ENCODE measurements at regions not wholly inside any gene's neighbourhood (a gene's known extent, or its start where the extent isn't known, plus 50 kb on each side); places are given as distances from the start of the nearest gene placed in this dataset.

- H3K9me3 ChIP-seq (ENCODE audit: control insufficient read depth in 5 of 5, low read length in 5 of 5) = peaks cover 0 to 7% (median 0%) of the 10 kb centered on the region in 5 donors
- H3K4me3 ChIP-seq (ENCODE audit: low read depth in 1 of 5, low read length in 5 of 5) = no peak overlapping the region
- no peaks in the 10 kb centered on the region for H3K27me3 ChIP-seq (ENCODE audit: control insufficient read depth in 5 of 5, insufficient read depth in 4 of 5, low read length in 5 of 5)
- H3K36me3 ChIP-seq (ENCODE audit: control insufficient read depth in 5 of 5, insufficient read depth in 5 of 5, low read length in 5 of 5) = no peaks in the 10 kb centered on the region
- no peak overlapping the region for H3K27ac ChIP-seq (ENCODE audit: low read depth, low read length)
- H3K4me1 ChIP-seq (ENCODE audit: control insufficient read depth in 5 of 5, insufficient read depth in 5 of 5, low read length in 5 of 5) = peaks cover 0 to under 1% (median 0%) of the 10 kb centered on the region in 5 donors
- H3K9ac ChIP-seq (ENCODE audit: low read length in 5 of 5) = no peak overlapping the region
Measured at GRCh38 chr19:28027116-28027515, 1185.8 kb downstream of the UQCRFS1 start.

GRCh38 chr19:28026636-28027035, 1186.3 kb downstream of the UQCRFS1 start:
- no peaks in the 10 kb centered on the region for H3K4me1 ChIP-seq (ENCODE audit: control insufficient read depth in 5 of 5, insufficient read depth in 5 of 5, low read length in 5 of 5)
- peaks cover 0 to 7% (median 0%) of the 10 kb centered on the region in 5 donors for H3K9me3 ChIP-seq (ENCODE audit: control insufficient read depth in 5 of 5, low read length in 5 of 5)
- no peaks in the 10 kb centered on the region for H3K27me3 ChIP-seq (ENCODE audit: control insufficient read depth in 5 of 5, insufficient read depth in 4 of 5, low read length in 5 of 5)
- H3K36me3 ChIP-seq (ENCODE audit: control insufficient read depth in 5 of 5, insufficient read depth in 5 of 5, low read length in 5 of 5) = no peaks in the 10 kb centered on the region
- no peak overlapping the region for H3K9ac ChIP-seq (ENCODE audit: low read length in 5 of 5)
- no peak overlapping the region for H3K4me3 ChIP-seq (ENCODE audit: low read depth in 1 of 5, low read length in 5 of 5)
- no peak overlapping the region for H3K27ac ChIP-seq (ENCODE audit: low read depth, low read length)

- Histone ChIP-seq H3K27ac (ENCODE audit: low read depth, low read length) (no peak overlapping the region), H3K4me3 (ENCODE audit: low read depth in 1 of 5, low read length in 5 of 5) (no peak overlapping the region), H3K27me3 (ENCODE audit: control insufficient read depth in 5 of 5, insufficient read depth in 4 of 5, low read length in 5 of 5) (no peaks in the 10 kb centered on the region), H3K36me3 (ENCODE audit: control insufficient read depth in 5 of 5, insufficient read depth in 5 of 5, low read length in 5 of 5) (no peaks in the 10 kb centered on the region), H3K4me1 (ENCODE audit: control insufficient read depth in 5 of 5, insufficient read depth in 5 of 5, low read length in 5 of 5) (peaks cover 0 to 8% (median 3%) of the 10 kb centered on the region in 5 donors), H3K9ac (ENCODE audit: low read length in 5 of 5) (no peak overlapping the region), H3K9me3 (ENCODE audit: control insufficient read depth in 5 of 5, low read length in 5 of 5) (no peaks in the 10 kb centered on the region)
Measured at GRCh38 chr19:28024920-28025319, 1188.0 kb downstream of the UQCRFS1 start.

- Histone ChIP-seq H3K27ac (ENCODE audit: low read depth, low read length) (no peak overlapping the region), H3K36me3 (ENCODE audit: control insufficient read depth in 5 of 5, insufficient read depth in 5 of 5, low read length in 5 of 5) (no peaks in the 10 kb centered on the region), H3K9ac (ENCODE audit: low read length in 5 of 5) (no peak overlapping the region), H3K27me3 (ENCODE audit: control insufficient read depth in 5 of 5, insufficient read depth in 4 of 5, low read length in 5 of 5) (no peaks in the 10 kb centered on the region), H3K4me1 (ENCODE audit: control insufficient read depth in 5 of 5, insufficient read depth in 5 of 5, low read length in 5 of 5) (peaks cover 0 to 8% (median 3%) of the 10 kb centered on the region in 5 donors), H3K4me3 (ENCODE audit: low read depth in 1 of 5, low read length in 5 of 5) (no peak overlapping the region), H3K9me3 (ENCODE audit: control insufficient read depth in 5 of 5, low read length in 5 of 5) (no peaks in the 10 kb centered on the region)
Measured at GRCh38 chr19:28023064-28023463, 1189.9 kb downstream of the UQCRFS1 start.

- no peaks in the 10 kb centered on the region for H3K9me3 ChIP-seq (ENCODE audit: control insufficient read depth in 5 of 5, low read length in 5 of 5)
- H3K4me1 ChIP-seq (ENCODE audit: control insufficient read depth in 5 of 5, insufficient read depth in 5 of 5, low read length in 5 of 5) = peaks cover 0 to 8% (median 3%) of the 10 kb centered on the region in 5 donors
- H3K36me3 ChIP-seq (ENCODE audit: control insufficient read depth in 5 of 5, insufficient read depth in 5 of 5, low read length in 5 of 5) = no peaks in the 10 kb centered on the region
- H3K27ac ChIP-seq (ENCODE audit: low read depth, low read length) = no peak overlapping the region
- H3K27me3 ChIP-seq (ENCODE audit: control insufficient read depth in 5 of 5, insufficient read depth in 4 of 5, low read length in 5 of 5) = no peaks in the 10 kb centered on the region
- H3K9ac ChIP-seq (ENCODE audit: low read length in 5 of 5) = no peak overlapping the region
- no peak overlapping the region for H3K4me3 ChIP-seq (ENCODE audit: low read depth in 1 of 5, low read length in 5 of 5)
Measured at GRCh38 chr19:28022506-28022905, 1190.4 kb downstream of the UQCRFS1 start.

GRCh38 chr19:28021259-28022185, 1191.4 kb downstream of the UQCRFS1 start:
- Histone ChIP-seq H3K4me3 (ENCODE audit: low read depth in 1 of 5, low read length in 5 of 5) (no peak overlapping the region), H3K9ac (ENCODE audit: low read length in 5 of 5) (no peak overlapping the region), H3K36me3 (ENCODE audit: control insufficient read depth in 5 of 5, insufficient read depth in 5 of 5, low read length in 5 of 5) (no peaks in the 10 kb centered on the region), H3K4me1 (ENCODE audit: control insufficient read depth in 5 of 5, insufficient read depth in 5 of 5, low read length in 5 of 5) (peaks cover 0 to 8% (median 3%) of the 10 kb centered on the region in 5 donors), H3K27ac (ENCODE audit: low read depth, low read length) (no peak overlapping the region), H3K9me3 (ENCODE audit: control insufficient read depth in 5 of 5, low read length in 5 of 5) (no peaks in the 10 kb centered on the region), H3K27me3 (ENCODE audit: control insufficient read depth in 5 of 5, insufficient read depth in 4 of 5, low read length in 5 of 5) (no peaks in the 10 kb centered on the region)

GRCh38 chr19:28020619-28021258, 1192.2 kb downstream of the UQCRFS1 start:
- no peaks in the 10 kb centered on the region for H3K36me3 ChIP-seq (ENCODE audit: control insufficient read depth in 5 of 5, insufficient read depth in 5 of 5, low read length in 5 of 5)
- H3K9me3 ChIP-seq (ENCODE audit: control insufficient read depth in 5 of 5, low read length in 5 of 5) = no peaks in the 10 kb centered on the region
- H3K9ac ChIP-seq (ENCODE audit: low read length in 5 of 5) = no peak overlapping the region
- no peak overlapping the region for H3K4me3 ChIP-seq (ENCODE audit: low read depth in 1 of 5, low read length in 5 of 5)
- H3K27me3 ChIP-seq (ENCODE audit: control insufficient read depth in 5 of 5, insufficient read depth in 4 of 5, low read length in 5 of 5) = no peaks in the 10 kb centered on the region
- H3K4me1 ChIP-seq (ENCODE audit: control insufficient read depth in 5 of 5, insufficient read depth in 5 of 5, low read length in 5 of 5) = peaks cover 0 to 8% (median 3%) of the 10 kb centered on the region in 5 donors
- no peak overlapping the region for H3K27ac ChIP-seq (ENCODE audit: low read depth, low read length)

- no peak overlapping the region for H3K4me3 ChIP-seq (ENCODE audit: low read depth in 1 of 5, low read length in 5 of 5)
- H3K9me3 ChIP-seq (ENCODE audit: control insufficient read depth in 5 of 5, low read length in 5 of 5) = no peaks in the 10 kb centered on the region
- H3K4me1 ChIP-seq (ENCODE audit: control insufficient read depth in 5 of 5, insufficient read depth in 5 of 5, low read length in 5 of 5) = peaks cover 0 to 8% (median 3%) of the 10 kb centered on the region in 5 donors
- H3K9ac ChIP-seq (ENCODE audit: low read length in 5 of 5) = no peak overlapping the region
- H3K27ac ChIP-seq (ENCODE audit: low read depth, low read length) = no peak overlapping the region
- no peaks in the 10 kb centered on the region for H3K27me3 ChIP-seq (ENCODE audit: control insufficient read depth in 5 of 5, insufficient read depth in 4 of 5, low read length in 5 of 5)
- no peaks in the 10 kb centered on the region for H3K36me3 ChIP-seq (ENCODE audit: control insufficient read depth in 5 of 5, insufficient read depth in 5 of 5, low read length in 5 of 5)
Measured at GRCh38 chr19:28019901-28020300, 1193.0 kb downstream of the UQCRFS1 start.

GRCh38 chr19:28019371-28019770, 1193.6 kb downstream of the UQCRFS1 start:
- H3K9ac ChIP-seq (ENCODE audit: low read length in 5 of 5) = no peak overlapping the region
- no peaks in the 10 kb centered on the region for H3K27me3 ChIP-seq (ENCODE audit: control insufficient read depth in 5 of 5, insufficient read depth in 4 of 5, low read length in 5 of 5)
- H3K4me1 ChIP-seq (ENCODE audit: control insufficient read depth in 5 of 5, insufficient read depth in 5 of 5, low read length in 5 of 5) = peaks cover 0 to 8% (median 3%) of the 10 kb centered on the region in 5 donors
- H3K36me3 ChIP-seq (ENCODE audit: control insufficient read depth in 5 of 5, insufficient read depth in 5 of 5, low read length in 5 of 5) = no peaks in the 10 kb centered on the region
- H3K4me3 ChIP-seq (ENCODE audit: low read depth in 1 of 5, low read length in 5 of 5) = no peak overlapping the region
- no peak overlapping the region for H3K27ac ChIP-seq (ENCODE audit: low read depth, low read length)
- no peaks in the 10 kb centered on the region for H3K9me3 ChIP-seq (ENCODE audit: control insufficient read depth in 5 of 5, low read length in 5 of 5)

- Histone ChIP-seq H3K4me3 (ENCODE audit: low read depth in 1 of 5, low read length in 5 of 5) (no peak overlapping the region), H3K36me3 (ENCODE audit: control insufficient read depth in 5 of 5, insufficient read depth in 5 of 5, low read length in 5 of 5) (no peaks in the 10 kb centered on the region), H3K9ac (ENCODE audit: low read length in 5 of 5) (no peak overlapping the region), H3K9me3 (ENCODE audit: control insufficient read depth in 5 of 5, low read length in 5 of 5) (no peaks in the 10 kb centered on the region), H3K27ac (ENCODE audit: low read depth, low read length) (no peak overlapping the region), H3K27me3 (ENCODE audit: control insufficient read depth in 5 of 5, insufficient read depth in 4 of 5, low read length in 5 of 5) (no peaks in the 10 kb centered on the region), H3K4me1 (ENCODE audit: control insufficient read depth in 5 of 5, insufficient read depth in 5 of 5, low read length in 5 of 5) (peaks cover 0 to 8% (median 3%) of the 10 kb centered on the region in 5 donors)
Measured at GRCh38 chr19:28018499-28018898, 1194.5 kb downstream of the UQCRFS1 start.
